ENCODE measurements at regions not wholly inside any gene's neighbourhood (a gene's known extent, or its start where the extent isn't known, plus 50 kb on each side); places are given as distances from the start of the nearest gene placed in this dataset.

DNA sequence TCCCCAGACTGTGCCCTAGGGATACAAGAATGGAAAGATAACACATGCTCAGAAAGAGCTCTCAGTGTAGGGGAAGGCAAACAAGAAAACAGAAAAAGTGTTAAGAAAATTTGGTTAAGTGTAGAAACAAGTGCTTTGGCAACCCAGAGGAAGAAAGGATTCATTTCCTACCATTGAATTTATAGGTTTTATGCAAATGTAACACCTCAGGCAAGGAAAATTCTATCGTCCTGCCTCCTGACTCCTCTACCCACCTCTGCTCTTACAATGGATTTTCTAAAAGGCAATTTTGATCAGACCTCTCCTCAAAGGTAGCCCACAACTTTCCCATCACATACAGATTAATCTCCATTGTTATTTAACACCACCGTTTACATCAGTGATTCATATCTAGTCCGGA lies 298.7 kb downstream of the RFC3 start:
- DNase-seq (ENCODE audit: low spot score): no peak

DNA sequence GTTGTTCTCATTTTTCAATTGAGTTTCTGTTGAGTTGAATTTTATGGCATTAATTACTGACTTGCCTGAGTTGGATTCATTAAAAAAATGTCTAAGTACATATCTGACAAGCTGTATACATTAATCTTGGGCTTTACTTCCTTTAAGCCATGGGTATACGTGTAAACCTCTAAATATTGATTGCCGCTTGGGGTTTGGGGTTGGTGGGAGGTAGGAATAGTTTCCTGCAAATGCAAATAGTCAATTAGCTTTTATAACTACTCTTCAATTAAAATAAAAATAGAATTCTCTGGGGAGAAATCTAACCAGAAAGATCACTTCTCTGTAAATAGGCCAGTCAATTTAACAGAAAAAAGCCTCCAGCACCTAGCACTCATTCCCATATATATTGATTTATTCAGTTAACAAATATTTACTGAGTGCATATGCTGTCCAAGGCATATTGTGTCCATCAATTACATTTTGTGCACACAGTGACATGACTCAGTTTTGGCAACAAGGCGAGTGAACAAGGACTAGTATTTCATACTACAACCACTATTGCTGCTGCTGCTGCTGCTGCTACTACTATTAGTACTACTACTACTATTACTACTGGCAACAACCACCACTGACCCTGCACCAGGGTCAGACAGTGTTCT lies 306.8 kb downstream of the RFC3 start:
- DNase-seq (ENCODE audit: low spot score): no peak

DNA sequence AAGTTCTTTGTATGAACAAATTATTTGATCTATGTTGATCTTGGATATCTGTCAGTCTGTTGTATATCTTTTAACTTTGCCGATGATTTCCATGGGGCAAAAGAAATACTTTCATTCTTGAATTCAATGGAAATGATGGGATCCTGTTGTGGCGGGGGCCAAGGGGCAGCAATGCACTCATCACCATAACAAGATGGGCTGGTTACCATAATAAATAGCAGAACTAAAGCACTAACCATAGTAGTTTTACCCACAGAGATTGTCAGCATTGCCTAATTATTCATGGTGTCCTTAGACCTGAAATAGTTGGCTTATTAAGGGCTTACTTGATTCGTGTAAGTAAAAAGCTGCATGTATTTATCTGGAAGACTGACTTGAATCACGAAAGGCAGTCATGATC lies 309.6 kb downstream of the RFC3 start:
- no peak for DNase-seq (ENCODE audit: low spot score)

DNA sequence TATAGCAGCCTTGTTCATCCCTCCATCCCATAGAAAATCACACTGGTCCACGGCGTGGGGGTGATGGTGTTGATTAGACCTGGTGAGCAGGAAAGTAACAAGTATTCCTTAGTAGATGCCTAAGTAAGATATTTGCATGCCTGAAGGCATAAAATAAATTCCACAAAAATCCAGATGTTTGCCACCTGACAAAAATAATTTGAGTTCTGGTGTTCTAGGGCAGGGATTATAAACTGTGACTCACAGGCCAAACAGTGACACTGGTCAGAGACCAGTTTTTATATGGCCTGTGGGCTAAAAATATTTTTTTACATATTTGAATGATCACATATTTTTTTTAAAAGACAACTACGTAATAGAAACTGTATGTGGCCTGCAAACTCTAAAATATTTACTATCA lies 310.7 kb downstream of the RFC3 start:
- no peak for DNase-seq (ENCODE audit: low spot score)

DNA sequence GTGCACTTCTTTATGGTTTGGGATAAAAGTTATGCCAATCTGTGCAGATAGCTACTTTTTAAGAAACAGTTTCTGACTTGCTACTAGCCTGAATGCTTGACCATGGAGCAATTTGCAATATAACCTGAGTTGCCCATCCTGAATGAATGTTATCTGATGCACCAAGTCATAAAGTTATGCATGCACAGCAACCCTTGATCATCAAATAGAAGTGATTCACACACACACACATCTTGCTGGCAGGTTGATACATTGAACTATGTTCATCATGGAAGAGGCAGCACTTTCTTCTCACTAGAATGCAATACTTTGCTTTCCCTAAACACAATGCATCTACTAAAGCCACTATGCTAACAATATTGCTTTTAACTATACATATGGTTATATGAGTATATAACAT lies 311.5 kb downstream of the RFC3 start:
- DNase-seq (ENCODE audit: low spot score): no peak

DNA sequence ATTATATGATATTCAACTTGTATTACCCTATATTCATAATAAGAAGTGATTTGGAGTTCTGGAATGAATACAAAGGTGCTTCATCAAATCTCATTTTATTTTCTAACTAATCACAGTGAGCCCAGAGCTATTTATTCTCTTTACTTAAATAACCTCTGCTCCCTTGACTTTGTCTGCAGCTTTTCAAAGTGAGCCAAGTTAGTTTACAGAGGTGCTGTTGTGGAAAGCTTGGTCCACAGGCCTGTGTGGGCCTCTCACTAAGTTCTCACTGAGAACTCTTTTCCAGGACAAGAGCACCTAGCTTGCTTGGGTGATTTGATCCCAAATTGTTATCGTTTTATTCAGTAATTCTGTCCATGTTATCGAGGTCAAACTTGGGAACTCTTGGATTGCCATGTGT lies 319.3 kb downstream of the RFC3 start:
- no peak for DNase-seq (ENCODE audit: low spot score)

DNA sequence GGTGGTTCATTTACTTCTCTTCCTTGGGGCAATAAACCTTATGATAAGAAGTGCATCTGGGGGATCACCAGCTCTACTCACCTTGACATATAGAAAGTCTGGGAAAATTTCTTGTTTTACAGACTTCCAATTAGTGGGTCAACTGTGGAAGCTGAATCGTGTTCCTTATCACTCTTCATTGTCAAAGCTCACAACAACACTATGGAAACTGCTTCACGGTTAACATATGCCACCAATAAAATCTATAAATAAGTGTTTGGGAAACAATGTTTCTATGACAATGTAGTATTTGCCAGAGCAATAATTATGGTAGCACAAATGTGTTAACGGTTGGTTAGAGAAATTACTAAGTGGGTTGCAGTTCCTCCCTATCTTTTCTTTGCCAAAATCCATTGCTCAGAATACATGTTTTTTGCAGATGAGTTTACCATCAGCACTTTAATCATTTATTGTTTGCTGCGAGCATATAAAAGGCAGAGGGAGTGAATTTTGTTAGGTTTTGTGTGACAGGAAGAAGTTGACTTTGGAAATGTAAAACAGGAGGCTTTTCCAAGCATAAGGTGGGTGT lies 321.8 kb downstream of the RFC3 start:
- DNase-seq (ENCODE audit: low spot score): no peak

DNA sequence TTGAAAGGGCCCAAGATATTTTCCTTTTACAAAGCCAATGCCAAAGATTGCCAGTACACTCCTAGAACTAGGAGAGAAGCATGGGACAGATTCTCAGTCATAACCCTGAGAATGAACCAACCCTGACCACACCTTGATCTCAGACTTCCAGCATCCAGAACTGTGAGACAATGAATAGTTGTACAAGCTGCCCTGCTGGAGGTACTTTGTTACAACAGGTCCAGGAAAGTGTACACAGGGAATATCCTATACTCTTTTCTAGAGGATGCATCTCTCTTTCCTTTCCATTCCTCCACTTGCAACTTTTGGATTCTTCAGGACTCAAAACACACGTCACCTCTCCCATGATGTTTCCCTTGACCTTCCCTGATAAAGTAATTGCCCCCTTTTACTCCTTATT lies 325.7 kb downstream of the RFC3 start:
- no peak for DNase-seq (ENCODE audit: low spot score)

DNA sequence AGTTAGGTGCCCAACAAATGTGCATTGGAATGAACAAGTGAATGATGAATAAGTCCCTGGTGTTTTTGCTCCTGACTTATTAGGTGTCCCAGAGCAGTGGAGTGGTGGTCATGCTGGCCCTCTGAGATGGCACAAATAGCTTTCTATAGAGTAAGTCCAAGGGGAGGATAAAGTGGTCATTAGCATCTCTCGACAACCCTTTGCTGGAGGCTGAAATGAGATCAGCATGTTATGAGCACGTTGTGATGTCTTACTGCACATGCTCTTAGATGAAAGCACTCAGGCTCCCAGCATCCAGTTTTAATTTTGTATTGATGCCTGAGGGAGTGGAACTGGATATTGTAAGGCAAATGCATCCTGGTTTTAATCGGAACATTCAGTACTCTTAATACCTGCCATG lies 326.2 kb downstream of the RFC3 start:
- DNase-seq (ENCODE audit: low spot score): no peak

DNA sequence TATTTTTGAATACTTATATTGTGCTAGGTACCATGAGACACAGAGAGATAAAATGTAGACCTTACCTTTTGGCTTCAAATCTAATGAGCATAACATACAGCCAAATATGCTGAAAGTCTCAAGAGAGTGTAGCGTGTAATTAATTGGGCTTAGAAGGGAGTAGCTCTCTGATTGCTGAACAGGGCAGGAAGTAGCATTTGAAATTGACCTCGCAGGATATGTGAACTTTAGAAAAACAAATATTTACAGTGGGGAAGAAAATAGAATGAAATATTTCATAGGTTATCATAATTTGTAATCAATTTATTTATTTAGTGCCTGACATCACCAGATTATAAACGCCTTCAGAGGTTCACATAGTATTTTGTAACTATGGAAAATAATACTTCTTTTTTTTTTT lies 327.1 kb downstream of the RFC3 start:
- DNase-seq (ENCODE audit: low spot score): no peak

DNA sequence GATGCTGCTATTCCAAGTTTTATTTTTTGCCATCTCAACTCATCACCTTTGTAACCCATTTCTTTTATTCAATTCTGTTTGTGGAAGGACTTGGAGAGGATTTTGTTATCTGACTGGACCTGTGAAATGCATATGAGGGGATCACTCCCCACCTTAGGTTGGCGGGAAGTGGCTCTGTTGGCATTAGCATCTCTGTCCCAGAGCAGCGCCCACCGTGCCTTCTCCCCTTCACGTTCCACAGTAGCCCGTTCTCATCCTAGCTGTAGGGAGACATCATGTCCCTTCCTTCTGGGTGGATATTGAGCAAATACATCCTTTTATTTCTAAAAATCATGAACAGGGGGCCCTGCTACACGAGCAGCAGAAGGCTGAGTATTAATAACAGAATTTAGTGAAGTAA lies 330.4 kb downstream of the RFC3 start:
- DNase-seq (ENCODE audit: low spot score): no peak

DNA sequence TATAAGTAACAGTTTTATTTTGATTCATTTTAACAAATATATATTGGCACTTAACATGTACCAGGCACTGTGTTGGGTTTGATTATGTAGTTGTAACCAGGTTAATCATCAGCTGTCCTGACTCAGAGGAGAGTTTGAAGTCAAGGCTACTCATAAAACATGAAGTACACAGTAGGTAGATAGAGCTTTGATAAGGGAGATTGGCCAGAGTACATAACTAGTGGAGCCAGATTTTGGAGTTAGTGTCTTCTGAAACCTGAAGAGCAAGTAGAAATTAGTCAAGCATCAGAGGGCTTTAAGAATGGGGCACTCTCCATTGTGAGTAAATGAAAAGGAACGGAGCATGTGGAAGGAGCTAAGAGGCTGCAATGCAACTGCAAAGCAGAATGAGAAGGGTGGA lies 333.9 kb downstream of the RFC3 start:
- peak; percentile 62 for DNase-seq (ENCODE audit: low spot score)

DNA sequence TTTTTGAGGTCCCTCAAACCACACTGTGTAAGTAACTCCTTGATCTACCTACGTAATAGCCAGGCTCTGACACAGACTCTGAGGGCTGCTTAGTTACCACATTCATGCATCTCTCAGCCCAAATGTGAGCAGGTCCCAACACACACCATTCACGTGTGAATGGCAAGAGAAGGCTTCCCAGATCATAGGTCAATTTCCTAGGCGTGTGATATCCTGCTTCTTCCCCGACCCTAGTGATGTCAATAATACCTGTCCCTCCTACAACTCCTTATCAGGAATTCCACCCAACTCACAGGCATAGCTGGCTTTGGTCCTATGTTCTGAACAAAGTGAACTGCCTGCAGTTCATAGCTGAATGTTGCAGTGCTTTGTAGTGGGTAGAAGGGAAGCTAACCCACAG lies 334.5 kb downstream of the RFC3 start:
- no peak for DNase-seq (ENCODE audit: low spot score)

DNA sequence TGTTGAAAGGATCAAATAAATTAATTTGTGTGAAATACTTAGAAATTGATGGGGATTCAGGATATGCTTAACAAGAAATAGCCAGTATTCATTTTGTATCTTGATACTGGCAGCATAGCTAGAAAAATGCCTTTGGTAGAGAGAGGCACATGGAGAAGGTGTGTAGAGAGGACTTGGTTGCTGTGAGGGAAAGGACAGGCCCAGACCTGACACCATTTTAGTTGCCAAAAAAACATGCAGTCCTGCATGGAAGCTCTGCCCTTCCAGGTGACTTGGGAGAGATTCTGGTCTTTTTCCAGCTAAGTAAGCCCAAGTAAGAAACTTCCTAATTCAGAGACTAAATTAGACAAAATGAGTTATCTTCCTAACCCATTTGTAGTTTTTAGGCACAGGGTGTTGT lies 335.0 kb downstream of the RFC3 start:
- no peak for DNase-seq (ENCODE audit: low spot score)

DNA sequence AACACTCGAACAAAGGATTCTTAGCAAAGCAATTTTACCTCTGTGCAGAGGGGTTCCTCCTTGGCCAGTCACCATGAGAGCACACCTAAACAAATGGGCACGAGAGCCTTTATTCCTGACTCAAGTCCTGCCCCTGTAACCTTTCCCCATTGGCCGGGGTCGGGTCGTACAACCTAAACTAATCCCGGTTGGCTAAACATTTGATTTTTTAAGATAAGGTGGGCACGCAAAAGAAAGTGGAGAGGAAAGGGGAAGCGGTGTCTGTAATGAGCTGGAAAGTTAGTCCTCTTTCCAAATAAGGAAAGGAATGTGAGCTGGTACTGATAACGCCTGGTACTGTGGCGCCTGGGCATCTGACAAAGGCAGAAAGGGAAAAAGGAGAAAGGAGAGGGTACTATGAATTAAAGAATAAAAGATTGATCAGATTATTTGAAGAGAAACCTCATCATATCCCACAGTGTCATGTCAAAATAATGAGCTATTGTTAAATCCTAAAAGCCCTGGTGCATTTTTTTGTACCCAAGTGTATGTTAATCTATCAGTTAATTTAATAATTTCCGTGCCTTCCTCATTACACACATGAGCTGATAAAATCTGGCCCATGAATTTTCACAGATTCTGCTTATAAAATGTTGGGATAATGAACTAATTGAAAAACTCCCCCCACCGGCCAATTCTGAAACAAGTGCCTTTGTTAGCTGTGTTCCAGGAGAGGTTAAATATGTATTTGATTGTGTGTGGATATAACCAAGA lies 335.7 kb downstream of the RFC3 start:
- peak; percentile 16 for DNase-seq (ENCODE audit: low spot score)

DNA sequence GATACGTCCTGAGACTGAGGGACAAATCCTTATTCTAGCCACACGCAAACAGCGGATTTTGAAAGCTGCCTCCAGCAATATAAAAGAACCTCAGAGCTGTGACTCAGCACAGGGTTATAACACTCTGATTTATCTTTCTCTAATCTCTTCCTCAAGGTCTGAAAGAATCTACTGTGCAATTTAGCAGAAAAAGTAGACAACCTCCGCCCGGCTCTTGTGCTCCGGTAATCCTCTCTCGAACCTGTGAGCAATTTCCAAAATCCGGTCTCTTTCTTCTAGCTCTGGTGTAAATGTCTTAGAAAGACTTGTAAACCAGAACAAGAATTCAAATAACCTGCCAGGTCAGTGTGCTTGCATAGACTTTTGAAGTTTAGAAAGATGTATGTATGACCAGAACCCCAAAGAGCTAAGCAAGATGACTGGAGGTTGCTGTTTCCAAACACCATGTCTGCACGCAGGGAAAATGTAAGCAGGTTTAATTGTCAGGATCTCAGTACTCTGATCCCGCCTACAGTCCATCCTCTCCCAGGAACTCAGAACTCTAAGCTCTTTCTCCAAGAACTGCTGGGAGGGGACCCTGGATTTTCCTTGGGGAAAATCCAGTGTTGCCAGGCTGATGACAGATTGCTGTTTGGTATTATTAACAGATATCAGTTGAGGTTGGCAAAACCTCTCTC lies 338.1 kb downstream of the RFC3 start:
- DNase-seq (ENCODE audit: low spot score): peak; percentile 61

DNA sequence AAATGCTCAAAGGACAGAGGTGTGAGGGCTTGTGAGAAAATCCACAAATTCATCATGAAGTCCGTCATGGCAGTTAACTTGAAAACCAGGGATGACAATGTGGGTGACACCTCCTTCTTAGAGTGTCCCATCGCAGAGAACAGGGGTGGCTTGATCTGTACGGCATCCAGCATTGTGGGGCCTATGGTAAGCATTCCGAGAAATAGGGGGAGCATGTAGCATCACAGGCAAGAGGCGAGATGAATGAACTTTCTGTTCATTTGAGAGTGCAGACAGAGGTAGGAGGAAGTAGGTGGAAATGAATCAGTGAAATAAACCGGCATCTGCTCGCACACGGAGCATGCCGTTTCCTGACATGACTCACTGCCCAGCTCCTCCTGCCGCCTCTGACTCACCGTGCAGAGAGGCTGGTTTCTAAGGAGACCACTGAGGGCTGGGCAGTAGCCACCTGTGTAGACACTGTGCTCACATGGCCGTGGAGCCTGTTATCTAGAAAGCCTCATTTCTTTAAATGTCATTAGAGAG lies 339.0 kb downstream of the RFC3 start:
- DNase-seq (ENCODE audit: low spot score): peak; percentile 98

DNA sequence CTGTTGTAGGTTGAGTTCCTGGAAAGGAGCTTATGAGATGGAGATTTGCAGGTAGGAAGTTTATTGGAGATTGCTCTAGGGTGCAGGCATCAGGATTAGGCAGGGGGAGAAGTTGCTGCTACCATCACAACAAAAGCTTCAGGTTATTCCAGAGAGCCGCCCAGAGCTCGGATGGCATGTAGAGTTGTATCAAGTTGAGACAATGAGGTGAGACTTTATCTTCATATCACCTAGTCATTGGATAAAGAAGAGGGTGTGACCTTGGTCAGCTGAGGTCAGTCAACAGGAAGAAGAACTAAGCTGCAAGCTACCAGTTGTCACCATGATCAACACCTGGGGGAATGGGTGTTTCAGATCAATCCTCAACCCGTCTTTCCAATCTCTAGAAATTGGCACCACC lies 342.0 kb downstream of the RFC3 start:
- no peak for DNase-seq (ENCODE audit: low spot score)

DNA sequence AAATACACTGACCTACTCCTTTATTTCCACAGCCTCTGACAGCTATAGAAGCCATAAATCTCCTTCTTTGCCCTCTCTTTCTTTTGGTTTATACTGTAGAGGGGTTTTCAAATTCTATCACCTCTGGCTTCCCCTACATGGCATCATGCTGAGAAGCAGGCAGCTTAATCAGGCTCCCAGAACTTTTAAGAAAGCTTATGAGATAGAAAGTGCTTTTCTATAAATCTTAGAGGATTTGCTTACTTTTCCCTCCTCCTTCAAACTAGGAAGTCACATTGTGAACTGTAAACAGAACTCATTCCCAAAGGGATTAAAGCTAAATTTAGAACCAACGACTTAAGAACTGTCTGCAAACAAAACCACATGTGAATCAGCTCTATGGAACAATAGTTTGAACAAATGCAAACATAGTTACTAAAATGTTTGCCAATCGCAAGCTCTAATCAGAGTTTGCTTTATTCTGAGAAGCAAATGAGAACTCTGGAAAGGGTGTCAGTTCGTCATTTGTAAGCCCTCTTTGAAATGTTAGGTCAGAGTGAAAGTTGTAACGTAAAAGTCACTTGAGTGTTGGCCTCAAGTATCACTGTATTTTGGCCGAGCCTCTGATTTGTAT lies 344.1 kb downstream of the RFC3 start:
- DNase-seq (ENCODE audit: low spot score): peak; percentile 51

DNA sequence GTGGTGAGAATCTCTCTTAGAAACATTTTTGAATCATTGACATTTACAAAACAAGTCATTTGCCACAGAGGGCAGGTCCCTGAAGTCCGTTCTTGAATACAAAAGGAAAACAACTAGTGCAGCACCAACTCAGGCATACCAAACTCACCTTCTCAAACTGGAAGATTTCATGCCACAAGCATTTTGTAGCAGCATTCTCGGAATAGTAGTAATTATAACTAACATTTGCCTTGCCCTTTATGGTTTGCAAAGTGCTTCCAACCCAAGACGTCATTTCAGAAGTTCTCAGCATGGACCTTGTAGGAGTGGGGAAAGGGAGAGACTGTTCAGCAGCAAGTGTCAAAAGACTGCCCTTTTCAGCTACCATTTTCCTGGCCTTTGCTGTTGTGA lies 344.6 kb downstream of the RFC3 start:
- peak; percentile 50 for DNase-seq (ENCODE audit: low spot score)

DNA sequence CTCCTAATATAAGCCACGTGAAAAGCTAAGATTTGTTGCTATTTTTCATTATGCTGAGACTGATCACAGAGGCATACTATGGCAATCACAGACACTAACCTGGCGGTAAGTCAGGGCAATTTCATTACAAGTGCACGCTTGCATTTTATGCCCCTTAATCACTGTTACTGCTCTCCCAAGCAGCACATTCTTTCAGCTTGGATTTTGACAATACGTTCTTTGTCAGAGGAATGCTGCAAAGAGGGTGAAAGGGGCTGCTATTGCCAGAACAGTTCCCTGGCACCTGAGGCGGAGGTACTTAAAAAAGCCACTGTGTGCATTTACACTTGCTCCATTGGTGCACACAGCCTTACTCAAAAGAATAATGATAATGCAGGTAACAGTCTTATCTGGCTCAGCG lies 346.6 kb downstream of the RFC3 start:
- peak; percentile 88 for DNase-seq (ENCODE audit: low spot score)

DNA sequence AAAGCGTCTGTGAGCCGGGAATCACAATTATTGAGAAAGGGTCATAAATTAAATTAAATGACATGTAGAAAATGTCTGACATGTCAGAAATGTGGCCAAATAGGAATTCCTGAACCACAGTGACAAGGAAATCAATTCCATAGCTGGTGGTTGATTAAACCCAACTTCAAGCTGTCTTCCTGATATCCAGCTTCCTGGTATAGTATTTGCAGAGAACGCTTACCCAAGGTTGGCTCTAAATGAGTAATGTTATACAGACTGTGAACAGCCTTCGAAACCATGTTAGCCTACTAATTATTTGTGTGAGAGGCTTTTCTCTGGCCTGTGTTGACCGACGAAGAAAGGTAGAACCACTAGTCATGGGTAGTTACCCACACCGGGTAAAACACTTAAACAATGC lies 347.2 kb downstream of the RFC3 start:
- DNase-seq (ENCODE audit: low spot score): peak; percentile 76

DNA sequence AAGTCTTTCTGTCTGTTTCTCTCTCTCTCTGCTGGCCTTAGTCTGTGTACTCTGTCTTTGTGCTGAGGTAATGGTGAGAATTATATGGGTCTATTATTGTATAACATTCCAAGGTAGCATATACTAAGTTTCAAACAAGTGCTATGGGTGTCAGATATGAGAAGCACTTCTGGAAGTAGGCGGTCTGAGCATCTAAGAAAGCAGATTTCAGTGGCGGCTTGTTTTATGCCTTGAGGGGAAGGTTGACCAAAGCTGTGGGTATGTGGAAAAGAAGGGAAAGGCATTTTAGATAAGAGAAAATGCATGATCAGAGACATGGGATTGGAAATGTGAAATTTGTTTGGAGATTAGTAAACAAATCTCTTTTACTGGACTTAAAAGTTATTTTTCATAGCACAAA lies 348.5 kb downstream of the RFC3 start:
- DNase-seq (ENCODE audit: low spot score): no peak

Data from kidney tubule cell (primary cell).